H1 (cell line): ENCODE measurements at regions not wholly inside any gene's neighbourhood (a gene's known extent, or its start where the extent isn't known, plus 50 kb on each side); places are given as distances from the start of the nearest gene placed in this dataset.

Experiments
- CEBPB ChIP-seq: IDR thresholded peaks from 2 replicates; pipeline ENCODE4 v1.6.1; 2012; ENCODE audit warnings: low read depth, low read length
- CHD1 ChIP-seq: IDR thresholded peaks from 2 replicates; pipeline ENCODE4 v1.6.1; 2012; ENCODE audit warnings: low read depth, low read length, improper control_type of control experiment
- KDM4A ChIP-seq: IDR thresholded peaks from one replicate; pipeline ENCODE4 v1.7.1; 2012; ENCODE audit warnings: low read depth, mild to moderate bottlenecking, moderate library complexity, low read length, inconsistent platforms; ENCODE audit not compliant: severe bottlenecking
- TCF12 ChIP-seq: IDR thresholded peaks from 2 replicates; pipeline ENCODE4 v1.6.1; 2011; ENCODE audit warnings: low read depth, mild to moderate bottlenecking, low read length
- YY1 ChIP-seq: IDR thresholded peaks from 2 replicates; pipeline ENCODE4 v1.6.1; 2011; ENCODE audit warnings: low read depth, mild to moderate bottlenecking, low read length
- ZNF274 ChIP-seq: IDR thresholded peaks from 2 replicates; pipeline ENCODE4 v1.7.0; 2012; ENCODE audit warnings: low read length, borderline replicate concordance; ENCODE audit errors: extremely low read depth
- TF ChIP-seq, protein P1 (sequence below), 3 experiments: IDR thresholded peaks; 1 replicate in 2 of 3; 2 replicates in 1 of 3; pipeline versions ENCODE4 v1.5.1 to v1.6.1; 2011; ENCODE audit warnings: low read length in 3 of 3, mild to moderate bottlenecking in 3 of 3, inconsistent platforms in 2 of 3, low read depth in 1 of 3, moderate library complexity in 1 of 3; ENCODE audit not compliant: insufficient read depth in 1 of 3; ENCODE audit errors: control extremely low read depth in 1 of 3
- TF ChIP-seq, protein P2 (sequence below): IDR thresholded peaks from 2 replicates; pipeline ENCODE4 v1.6.1; 2011; ENCODE audit warnings: low read depth, mild to moderate bottlenecking, low read length; ENCODE audit not compliant: insufficient read depth

DNA sequence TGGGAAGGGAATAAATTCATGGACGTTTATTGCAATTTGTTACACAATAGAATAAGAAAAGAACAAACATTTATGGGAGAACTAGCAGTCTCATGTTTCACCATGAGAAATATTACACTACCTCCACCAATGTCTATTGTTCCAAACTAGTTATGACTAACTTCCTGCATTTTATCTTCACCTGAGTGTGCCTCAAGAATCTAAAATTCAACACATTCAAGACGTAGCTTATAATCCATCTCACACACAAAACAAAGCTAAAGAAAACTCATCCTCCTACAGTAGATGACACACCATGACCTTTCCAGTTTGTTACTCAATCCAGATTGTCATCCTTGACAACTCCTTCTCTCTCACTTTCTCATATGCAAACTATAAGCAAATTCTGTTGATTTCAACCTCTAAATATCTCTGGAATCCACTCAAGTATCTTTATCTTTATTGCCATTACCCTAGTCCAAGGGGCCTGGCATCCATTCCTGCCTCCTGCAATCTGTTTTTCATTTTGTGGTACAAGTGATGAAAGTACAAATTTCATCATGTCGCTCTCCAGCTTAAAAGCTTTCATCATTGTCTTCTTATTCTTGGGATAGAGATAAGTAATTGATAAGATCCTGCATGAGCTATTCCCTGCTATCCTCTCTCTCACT lies 229.9 kb downstream of the NR2F2 start (continued):
- TF ChIP-seq, protein P1, sequence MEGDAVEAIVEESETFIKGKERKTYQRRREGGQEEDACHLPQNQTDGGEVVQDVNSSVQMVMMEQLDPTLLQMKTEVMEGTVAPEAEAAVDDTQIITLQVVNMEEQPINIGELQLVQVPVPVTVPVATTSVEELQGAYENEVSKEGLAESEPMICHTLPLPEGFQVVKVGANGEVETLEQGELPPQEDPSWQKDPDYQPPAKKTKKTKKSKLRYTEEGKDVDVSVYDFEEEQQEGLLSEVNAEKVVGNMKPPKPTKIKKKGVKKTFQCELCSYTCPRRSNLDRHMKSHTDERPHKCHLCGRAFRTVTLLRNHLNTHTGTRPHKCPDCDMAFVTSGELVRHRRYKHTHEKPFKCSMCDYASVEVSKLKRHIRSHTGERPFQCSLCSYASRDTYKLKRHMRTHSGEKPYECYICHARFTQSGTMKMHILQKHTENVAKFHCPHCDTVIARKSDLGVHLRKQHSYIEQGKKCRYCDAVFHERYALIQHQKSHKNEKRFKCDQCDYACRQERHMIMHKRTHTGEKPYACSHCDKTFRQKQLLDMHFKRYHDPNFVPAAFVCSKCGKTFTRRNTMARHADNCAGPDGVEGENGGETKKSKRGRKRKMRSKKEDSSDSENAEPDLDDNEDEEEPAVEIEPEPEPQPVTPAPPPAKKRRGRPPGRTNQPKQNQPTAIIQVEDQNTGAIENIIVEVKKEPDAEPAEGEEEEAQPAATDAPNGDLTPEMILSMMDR (IDR thresholded peaks at IDR 0.05; ENCODE audit: control extremely low read depth in 1 of 3, insufficient read depth in 1 of 3, low read depth in 1 of 3, low read length in 3 of 3) = no peak
- no peak for TF ChIP-seq KDM4A
- TF ChIP-seq ZNF274 = no peak
- TF ChIP-seq CEBPB = no peak
- TF ChIP-seq TCF12 = no peak
- TF ChIP-seq CHD1 = no peak
- TF ChIP-seq, protein P2, sequence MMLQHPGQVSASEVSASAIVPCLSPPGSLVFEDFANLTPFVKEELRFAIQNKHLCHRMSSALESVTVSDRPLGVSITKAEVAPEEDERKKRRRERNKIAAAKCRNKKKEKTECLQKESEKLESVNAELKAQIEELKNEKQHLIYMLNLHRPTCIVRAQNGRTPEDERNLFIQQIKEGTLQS = no peak
- no peak for TF ChIP-seq YY1
